Kidney glomerular epithelial cell (primary cell): ENCODE measurements at regions not wholly inside any gene's neighbourhood (a gene's known extent, or its start where the extent isn't known, plus 50 kb on each side); places are given as distances from the start of the nearest gene placed in this dataset.

Experiments
- DNase-seq: peaks from one replicate; lab custom pipeline; 2025; lab: John Stamatoyannopoulos, UW

DNA sequence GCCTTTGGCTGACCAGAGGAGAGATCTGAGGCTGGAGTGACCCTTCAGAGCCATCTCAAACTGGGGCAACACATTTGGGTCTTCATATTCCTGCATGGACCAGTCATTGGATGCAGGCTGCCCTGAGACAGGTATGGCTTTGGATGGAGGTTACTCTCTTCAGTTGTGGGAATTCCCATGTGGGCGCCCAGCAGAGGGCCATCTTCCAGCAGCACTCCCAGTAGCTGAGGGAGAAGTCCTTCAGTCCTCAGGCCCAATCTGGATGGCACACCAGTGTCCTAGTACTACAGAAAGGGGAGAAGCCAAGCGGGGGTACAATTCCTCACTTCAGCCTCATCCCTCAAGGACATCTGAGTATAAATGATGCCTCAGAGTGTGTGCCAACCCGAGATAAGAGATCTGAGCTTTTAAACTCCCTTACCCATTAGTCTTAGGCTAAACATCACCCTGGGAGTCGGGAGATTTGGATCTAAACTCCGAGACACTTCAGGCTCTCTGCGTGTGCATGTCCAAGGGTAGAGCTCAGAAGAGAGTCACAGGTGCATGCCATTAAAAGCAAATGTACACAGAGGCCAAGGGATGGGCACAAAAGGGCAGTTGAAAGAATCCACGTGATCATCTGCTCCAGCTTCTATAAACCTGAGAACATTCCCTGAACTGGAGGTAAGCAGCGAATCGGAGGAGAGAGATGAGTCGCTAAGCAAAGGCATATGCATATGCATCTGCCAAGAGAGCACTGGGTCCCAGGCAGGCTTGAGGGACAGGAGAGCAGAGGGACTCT is 204.6 kb downstream of the CD83 start:
- no peak for DNase-seq

GRCh38 chr6:14322841-14323240 is 205.3 kb downstream of the CD83 start:
- no peak for DNase-seq

DNA sequence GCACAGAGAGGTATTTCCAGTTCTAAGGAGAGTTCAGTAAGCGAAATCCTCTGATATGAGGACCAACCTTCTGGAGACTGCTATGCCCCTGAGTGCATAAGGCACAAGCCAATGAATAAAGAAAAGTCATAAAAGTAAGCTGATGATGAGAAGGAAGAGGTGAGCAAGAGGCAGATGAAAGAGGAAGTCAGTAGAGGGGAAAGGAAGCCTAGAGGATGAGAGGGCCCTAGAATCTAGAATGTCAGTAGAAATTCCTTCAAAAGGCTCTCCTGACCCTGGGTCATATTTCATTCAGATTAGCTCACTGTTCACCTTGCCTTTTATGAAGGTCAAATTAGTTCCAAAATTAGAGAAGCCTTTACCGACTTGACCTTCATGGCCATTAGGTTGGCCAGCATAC is 209.2 kb downstream of the CD83 start:
- no peak for DNase-seq

DNA sequence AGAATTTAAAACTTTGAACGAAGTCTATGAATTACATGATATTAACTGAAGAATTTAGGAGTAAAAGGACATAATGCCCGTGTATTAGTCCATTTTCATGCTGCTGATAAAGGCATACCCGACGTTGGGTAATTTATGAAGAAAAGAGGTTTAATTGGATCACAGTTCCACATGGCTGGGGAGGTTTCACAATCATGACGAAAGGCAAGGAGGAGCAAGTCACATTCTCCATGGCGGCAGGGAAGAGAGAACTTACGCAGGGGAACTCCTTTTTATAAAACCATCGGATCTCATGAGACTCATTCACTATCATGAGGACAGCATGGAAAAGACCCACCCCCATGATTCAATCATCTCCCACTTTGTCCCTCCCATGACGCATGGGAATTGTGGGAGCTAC is 210.6 kb downstream of the CD83 start:
- DNase-seq = no peak

GRCh38 chr6:14333556-14334305 is 216.2 kb downstream of the CD83 start:
- DNase-seq = peak; percentile 23

- DNase-seq = no peak
Observed at GRCh38 chr6:14335071-14335470, 217.5 kb downstream of the CD83 start.

- no peak for DNase-seq
Observed at GRCh38 chr6:14337152-14337551, 219.6 kb downstream of the CD83 start.

GRCh38 chr6:14339172-14339571 is 221.6 kb downstream of the CD83 start:
- no peak for DNase-seq

GRCh38 chr6:14339711-14340584 is 222.4 kb downstream of the CD83 start:
- no peak for DNase-seq

GRCh38 chr6:14344486-14344885 is 226.9 kb downstream of the CD83 start:
- DNase-seq = no peak

- no peak for DNase-seq
Observed at GRCh38 chr6:14348389-14348788, 230.8 kb downstream of the CD83 start.

DNA sequence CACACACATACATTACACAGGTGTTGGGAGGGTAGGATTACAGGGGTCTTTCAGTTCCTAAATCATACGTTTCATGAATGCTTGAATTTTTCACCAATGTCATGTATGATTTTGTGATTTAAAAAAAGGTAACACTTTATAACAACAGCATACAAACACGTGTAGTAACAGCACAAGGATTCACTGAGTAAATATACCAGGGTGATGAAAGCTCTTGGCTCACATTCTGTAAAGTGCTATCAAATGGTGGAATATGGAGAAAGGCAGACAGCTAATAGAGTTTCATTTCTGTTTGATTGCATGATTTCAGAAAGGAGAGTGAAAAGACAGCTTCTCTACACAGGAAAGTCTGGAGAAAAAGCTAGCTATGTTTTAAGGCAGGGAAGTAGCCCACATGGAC is 231.9 kb downstream of the CD83 start:
- DNase-seq = no peak

- no peak for DNase-seq
Observed at GRCh38 chr6:14350210-14350609, 232.6 kb downstream of the CD83 start.

- no peak for DNase-seq
Observed at GRCh38 chr6:14353281-14353680, 235.7 kb downstream of the CD83 start.

DNA sequence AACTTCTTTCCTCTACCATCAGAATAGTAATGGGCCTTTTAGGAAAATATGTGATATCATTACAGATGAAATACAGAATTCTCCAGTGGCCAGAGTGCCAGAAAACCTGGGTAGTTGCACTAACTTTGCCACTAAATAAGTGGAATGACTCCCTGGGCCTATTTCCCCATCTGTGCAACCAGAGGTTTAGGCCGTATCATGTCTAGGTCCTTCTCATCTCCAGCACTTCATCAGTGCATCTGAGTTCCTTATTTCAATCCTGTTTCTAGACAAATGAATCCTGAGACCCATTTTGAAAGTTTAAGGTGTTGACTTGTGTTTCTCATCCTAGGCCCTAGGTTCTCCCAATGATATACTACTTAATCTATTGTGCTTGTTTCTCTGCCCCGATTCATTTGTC is 236.2 kb downstream of the CD83 start:
- DNase-seq = no peak

GRCh38 chr6:14354919-14355572 is 237.5 kb downstream of the CD83 start:
- DNase-seq = peak; percentile 5

DNA sequence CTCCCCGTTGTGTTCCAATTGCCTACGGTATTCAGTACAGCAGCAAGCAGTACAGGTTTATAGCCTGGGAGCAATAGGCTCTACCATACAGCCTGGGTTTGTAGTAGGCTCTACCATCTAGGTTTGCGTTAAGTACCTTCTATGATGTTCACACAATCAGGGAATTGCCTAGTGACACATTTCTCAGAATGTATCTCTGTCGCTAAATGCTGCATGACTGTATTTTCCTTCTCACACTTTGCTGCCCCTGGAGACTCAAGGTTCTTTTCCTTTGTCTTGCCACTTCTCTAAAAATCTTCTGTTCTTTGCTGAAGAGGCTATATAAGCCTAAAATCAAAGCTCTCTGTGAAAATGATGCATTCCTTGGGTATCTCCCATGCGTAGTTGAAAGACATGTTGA is 241.9 kb downstream of the CD83 start:
- no peak for DNase-seq

DNA sequence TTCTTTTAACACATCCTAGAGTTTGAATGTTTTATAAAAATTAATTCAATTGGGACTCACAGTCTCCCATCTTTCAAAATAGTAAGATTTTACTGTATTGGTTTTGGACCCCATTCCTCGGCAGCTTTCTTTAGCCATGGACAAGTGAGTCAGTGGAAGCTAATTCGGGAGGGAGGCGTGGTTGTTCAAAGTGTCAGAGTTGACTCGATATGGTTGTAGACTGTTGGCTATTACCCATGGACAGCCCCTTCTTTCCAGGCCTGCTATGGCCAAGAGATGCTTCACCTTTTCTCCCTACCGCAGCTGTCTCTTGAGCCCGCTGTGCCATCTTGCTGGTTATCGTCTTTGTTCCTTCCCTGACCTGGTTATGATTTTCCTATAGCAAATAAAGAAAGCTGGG is 243.0 kb downstream of the CD83 start:
- DNase-seq = no peak

GRCh38 chr6:14361297-14361696 is 243.7 kb downstream of the CD83 start:
- DNase-seq = no peak

GRCh38 chr6:14361956-14362587 is 244.5 kb downstream of the CD83 start:
- no peak for DNase-seq

GRCh38 chr6:14364370-14364769 is 246.8 kb downstream of the CD83 start:
- no peak for DNase-seq

DNA sequence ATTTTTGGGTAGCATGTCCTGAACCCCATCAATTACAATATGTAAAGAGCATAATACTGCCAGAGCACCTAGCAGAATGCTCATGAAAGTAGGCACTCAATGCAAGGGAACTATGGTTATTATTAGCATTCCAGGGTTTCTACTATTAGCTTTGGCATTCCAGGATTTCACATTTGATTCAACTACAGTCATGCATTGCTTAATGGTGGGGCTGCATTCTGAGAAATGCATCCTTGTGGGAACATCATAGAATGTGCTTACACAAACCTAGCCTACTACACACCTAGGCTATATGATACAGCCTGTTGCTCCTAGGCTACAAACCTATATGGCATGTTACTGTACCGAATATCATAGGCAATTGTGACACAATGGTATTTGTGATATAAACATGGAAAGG is 247.8 kb downstream of the CD83 start:
- DNase-seq = peak; percentile 6
